Iris pigment epithelial cell (primary cell): ENCODE measurements at regions not wholly inside any gene's neighbourhood (a gene's known extent, or its start where the extent isn't known, plus 50 kb on each side); places are given as distances from the start of the nearest gene placed in this dataset.
A peak's percentile ranks its signal among the peaks of the same experiment; 100 is the strongest.

Experiments
- DNase-seq: peaks from one replicate; pipeline ENCODE4 v3.0.0-alpha.2; 2011; ENCODE audit warnings: low read depth

DNA sequence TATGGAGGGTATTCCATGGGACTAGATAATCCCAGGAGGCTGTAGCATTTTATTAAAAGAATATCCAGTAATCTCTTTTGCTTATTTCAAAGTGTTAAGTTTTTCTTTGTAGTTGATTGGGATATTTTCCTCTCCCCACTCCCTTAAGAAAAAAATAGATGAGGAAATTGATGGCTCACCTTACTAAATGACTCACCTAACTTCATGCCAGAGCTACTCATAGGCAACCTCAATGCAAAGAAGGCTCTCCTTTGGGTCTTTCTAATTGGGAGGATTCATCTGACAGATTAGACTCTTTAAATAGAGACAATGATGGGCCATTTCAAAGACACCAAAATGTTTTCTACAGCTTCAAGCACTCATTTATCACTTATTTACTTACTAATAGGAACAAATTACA, 528.5 kb upstream of the BTBD3 start:
- DNase-seq = no peak

DNA sequence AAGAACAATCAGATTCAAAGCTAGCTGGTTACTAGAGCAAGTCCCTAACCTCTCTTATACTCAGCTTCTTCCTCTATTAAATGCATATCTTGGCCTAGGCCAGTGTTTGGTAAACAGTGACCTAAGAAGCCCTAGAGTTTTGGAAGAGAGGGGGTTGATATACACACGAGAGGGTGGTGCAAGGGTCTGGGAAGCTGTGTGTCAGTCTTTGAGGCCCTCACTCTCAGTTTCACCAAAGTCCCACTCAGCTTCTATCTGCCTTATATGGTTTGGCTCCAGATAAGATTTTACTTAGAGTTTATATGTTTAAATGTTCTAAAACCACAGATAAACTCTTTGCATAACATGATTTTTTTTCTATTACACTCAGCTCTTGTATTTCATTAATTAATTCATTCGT, 526.1 kb upstream of the BTBD3 start:
- DNase-seq = no peak

DNA sequence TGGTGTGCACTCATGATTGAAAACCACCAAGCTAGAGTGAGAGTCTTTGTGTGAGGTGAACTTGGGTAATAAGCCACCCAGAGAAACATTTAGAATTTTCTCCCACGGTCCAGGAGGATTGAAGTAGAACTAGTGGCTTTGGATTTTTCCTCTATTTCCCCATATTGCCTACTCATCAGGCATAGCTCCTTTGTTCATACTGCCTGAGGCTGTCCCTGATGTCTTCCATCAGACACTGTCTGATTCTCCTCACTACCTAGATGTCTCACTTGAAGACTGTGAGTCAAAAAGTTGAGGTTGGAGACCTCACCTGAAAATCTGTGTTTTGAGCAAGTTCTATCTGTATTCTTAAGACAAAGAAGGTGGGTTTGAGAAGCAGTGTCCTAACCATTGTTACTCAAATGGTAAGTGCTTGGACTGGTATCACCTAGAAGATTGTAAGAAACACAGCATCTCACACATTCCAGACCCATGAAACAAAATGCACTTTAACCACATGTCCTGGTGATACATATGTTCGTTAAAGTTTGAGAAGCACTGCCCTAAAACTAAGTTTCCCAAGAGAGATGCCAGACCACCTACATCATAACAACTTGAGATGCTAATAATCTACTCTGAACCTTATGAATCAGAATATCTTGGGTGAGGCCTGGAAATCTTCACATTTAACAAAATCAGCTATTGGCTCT, 523.4 kb upstream of the BTBD3 start:
- DNase-seq = peak; percentile 97

DNA sequence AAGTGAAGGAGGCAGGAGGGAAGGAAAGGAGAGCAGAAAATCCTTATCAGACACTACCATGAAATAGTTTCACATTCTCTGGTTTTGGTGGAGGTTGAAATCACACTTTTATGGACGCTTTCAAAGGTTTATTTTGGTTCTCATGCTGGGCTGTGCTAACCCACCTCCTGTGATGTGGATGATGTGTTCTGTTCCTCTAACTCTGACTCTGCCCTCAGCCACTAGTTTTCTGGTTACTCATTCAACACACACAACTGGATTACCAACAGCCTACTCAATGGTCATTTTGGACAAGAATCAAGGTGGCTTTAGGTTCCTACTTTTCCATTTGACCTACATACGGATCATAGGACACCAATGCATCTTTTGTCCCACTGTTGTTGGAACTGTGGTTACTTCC, 522.1 kb upstream of the BTBD3 start:
- peak; percentile 50 for DNase-seq

DNA sequence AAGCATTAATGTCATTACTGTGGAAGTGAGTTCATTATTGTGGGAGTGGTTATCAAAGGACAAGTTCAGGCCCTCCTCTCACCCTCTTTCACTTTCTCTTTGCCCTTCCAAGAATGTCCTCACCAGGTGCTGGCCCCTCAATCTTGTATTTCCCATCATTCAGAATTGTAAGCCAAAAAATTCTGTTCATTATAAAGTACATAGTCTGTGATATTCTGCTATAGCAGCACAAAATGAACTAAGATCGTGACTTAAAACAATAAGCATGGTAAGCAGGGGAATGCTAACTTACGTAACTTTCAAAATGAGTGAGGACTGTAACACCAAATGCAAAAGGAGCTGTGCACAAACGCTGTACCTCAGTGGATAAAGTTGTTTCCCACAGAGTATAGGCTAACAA, 515.7 kb upstream of the BTBD3 start:
- DNase-seq = no peak

DNA sequence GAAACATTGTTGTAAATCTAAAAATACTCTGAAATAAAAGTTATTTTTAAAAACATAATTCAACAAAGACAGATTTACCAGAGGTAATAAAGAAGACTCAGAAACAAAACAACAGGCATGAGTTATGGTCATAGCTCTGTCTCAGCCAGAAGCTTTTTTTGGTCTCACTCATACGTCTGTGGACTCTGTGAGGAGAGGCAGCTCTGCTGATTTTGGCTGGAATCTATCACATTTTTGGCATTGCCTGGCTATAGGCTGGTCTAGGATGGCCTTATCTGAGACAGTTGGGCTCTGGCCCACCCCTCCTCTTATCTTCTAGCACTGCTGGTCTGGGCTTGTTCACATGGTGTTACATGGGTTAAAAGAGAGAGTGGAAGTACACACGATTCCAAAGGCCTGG, 514.0 kb upstream of the BTBD3 start:
- no peak for DNase-seq

DNA sequence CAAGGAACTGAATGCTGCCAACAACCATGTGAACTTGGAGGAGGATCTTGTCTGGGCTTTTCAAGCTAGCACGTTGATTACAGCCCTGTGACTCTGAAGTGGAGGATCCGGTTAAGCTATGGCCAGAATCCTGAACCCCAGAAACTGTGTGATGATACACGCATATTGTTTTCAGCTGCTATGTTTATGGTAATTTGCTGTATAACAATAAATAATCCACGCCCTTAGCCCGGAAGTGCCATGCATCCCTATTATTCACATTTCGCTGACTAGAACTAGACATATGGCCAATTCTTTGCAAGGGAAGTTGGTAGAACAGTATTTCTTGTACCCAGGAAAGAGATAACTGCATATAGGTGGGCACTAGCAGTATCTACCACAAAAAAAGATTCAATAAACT, 510.8 kb upstream of the BTBD3 start:
- DNase-seq = no peak

DNA sequence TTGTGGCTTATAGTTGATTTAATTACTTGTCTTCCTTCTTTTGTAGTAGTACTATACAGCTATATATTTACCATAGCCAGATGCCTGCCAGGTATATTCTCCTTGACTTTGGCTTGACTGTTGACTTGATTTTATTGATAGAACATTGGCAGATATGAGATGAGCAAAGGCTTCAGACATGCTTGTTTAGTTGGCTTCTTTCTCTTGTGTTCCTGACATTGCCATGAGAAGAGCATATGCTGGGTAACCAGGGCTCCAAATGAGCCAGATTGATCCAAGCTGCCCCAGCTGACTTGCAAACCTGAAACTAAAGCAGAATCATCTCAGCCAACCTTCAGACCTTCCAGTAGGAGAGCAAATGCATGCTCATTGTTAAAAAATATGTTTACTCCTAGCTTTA, 508.1 kb upstream of the BTBD3 start:
- DNase-seq = no peak

DNA sequence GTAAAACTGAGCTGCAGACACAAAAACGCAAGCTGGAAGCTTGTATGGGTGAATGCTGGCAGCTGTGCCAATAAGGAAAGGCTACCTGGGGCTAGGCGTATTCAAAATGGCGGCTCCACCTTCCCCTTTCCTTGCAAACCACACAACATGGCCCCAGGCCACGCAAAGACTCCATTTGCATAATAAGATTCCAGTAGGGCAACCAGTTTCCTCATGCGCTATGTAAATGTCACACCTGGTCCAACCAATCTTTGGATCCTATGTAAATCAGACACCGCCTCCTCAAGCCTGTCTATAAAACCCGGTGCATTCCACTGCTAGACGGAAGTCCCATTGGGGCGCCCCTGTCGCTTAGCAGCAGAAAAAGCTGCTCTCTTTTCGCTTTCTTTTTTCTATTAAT, 505.9 kb upstream of the BTBD3 start:
- no peak for DNase-seq

DNA sequence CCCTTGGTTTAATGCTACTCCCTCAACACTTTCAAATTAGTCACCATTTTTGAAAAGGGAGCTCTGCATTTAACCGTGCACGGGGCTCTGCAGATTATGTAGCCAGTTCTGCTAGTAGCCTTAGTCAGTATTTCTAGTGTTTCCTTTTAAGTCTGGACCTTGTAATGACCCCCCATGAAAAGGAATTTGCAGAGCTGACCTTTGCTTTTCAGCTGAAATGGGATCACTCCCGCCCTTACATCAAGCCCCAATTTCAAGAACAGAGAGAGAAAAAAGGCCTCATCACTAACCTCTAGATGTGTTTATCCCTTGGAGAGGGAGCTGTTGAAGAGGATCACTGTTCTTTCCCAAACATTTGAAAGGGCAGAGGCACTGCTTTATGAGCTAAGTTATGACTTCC, 490.7 kb upstream of the BTBD3 start:
- DNase-seq = no peak

DNA sequence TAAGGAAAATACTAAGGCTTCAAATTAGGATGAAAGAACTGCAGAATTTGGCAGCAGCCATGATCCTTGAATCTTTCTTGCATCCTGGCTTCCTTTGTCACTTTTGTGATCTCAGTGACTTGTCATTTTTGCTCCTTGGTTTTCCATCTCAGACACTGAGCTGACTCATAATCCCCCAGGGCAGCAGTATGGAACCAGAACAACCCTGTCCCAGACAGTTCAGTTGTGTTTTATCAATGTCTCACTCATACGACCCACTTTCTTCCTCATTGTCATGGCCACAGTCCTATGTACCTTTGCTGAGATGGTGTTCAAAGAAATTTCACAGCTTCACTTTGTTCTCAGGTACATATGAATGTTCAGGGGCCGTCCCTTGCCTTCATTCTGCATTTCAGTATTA, 488.5 kb upstream of the BTBD3 start:
- no peak for DNase-seq

DNA sequence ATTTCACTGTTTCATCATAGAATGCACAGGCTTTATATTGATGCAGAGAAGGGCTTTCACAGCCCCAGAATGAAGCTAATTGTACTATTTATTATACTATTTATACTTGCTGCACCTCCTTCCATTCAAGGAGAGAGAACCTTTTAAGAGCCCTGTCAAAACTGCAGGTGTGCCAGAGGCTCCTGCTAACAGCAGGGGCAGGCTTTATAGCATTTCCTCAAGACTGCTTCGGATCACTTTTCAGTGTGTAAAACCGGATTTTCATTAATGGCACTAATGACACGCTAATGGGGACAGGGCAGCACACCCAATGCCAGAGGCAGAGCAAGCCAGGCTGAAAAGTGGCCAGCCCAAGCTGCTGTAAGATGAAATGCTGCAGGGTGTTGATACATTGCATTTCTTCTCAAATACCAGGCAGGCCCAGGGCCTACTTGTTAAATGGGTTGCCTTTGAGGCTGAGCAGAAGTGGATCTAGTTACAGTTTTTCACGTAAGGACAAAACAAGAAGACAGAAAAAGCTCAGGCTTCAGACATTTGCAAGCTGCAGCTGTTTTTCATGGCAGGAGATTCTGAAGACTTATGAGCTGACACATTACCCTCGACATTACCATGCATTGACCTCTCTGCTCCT, 487.7 kb upstream of the BTBD3 start:
- no peak for DNase-seq

DNA sequence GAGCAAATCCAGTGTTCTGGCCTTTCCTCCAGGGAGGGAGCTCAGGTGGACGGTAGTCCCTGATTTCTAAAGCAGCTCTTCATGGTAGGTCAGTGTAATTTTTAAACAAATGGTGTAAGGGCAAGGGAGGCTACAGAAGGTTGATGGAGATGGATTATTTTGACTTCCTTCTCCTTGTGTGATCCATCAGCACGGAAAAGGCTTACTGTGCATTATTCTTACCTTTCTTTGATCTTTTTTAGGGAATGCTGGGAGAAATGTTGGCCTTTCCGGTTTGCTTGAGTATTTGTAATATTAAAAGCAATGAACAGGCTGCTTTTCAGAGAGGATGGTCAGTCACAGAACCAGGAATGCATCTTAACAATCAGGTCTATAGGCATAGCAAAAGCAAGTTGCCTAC, 487.0 kb upstream of the BTBD3 start:
- no peak for DNase-seq

DNA sequence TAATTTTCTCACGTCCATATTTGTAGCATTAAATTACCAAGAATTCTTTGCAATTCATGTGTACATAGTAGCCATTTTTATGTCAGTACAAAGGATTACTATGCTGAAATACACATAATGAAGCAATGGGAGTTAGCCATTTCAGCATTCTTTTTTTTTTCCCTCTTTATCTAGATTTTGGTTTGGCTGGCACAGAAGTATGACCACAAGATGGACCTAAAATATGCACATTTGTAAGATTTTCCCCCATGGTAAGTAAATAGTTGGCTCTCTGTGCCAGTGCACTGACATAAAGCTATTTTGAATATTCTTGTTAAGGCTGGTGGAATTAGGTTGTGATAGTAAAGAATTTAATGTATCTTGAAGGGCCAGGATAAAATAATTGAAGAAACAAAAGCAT, 486.1 kb upstream of the BTBD3 start:
- peak; percentile 36 for DNase-seq

DNA sequence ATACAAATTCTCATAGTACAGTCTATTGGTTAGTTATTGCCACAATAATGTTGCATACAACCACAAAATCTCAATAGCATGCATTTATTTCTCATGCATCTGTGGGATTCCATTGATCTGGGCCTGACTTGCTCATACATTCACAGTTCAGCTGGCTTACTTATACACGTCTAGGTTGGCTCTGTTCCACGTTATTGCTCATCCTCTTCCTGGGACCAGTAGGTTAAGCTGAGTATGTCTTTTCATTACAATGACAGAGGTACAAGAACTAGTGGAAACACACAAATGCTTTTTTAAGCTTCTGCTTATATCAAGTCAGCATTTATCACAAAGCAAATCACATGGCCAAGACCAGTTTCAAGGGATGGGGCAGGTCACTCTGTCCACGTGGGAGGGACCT, 485.3 kb upstream of the BTBD3 start:
- peak; percentile 97 for DNase-seq

DNA sequence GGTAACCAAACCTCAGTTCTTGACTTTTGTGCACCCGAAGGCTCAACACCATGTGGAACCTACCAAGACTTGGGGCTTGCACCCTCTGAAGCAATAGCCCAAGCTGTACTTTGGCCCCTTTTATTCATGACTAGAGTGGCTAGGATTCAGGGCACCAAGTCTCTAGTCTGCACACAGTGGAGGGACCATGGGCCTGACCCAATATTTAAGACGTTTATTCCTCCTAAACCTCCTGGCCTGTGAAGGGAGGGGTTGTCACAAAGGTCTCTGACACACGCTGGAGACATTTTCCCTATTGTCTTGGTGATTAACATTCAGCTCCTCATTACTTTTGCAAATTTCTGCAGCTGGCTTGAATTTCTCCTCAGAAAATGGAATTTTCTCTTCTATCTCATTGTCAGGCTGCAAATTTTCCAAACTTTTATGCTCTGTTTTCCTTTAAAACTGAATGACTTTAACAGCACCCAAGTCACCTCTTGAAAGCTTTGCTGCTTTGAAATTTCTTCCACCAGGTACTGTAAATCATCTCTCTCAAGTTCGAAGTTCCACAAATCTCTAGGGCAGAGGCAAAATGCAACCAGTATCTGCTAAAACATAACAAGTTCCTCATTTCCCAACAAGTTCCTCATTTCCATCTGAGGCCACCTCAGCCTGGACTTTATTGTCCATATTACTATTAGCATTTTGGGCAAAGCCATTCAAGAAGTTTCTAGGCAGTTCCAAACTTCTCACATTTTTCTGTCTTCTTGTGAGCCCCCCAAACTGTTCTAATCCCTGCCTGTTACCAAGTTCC, 481.4 kb upstream of the BTBD3 start:
- no peak for DNase-seq

DNA sequence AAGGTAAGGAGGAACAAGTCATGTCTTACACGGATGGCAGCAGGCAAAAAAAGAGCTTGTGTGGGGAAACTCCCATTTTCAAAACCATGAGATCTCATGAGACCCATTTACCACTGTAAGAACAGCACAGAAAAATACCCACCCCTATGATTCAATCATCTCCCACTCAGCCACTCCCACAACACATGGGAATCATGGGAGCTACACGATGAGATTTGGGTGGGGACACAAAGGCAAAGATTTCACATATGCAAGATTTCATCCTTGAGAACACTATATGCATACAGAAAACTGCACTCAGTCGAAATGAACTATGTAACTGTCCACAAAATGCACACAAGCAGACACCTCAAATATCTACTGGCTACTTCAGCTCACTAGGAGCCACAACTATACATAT, 480.6 kb upstream of the BTBD3 start:
- no peak for DNase-seq

DNA sequence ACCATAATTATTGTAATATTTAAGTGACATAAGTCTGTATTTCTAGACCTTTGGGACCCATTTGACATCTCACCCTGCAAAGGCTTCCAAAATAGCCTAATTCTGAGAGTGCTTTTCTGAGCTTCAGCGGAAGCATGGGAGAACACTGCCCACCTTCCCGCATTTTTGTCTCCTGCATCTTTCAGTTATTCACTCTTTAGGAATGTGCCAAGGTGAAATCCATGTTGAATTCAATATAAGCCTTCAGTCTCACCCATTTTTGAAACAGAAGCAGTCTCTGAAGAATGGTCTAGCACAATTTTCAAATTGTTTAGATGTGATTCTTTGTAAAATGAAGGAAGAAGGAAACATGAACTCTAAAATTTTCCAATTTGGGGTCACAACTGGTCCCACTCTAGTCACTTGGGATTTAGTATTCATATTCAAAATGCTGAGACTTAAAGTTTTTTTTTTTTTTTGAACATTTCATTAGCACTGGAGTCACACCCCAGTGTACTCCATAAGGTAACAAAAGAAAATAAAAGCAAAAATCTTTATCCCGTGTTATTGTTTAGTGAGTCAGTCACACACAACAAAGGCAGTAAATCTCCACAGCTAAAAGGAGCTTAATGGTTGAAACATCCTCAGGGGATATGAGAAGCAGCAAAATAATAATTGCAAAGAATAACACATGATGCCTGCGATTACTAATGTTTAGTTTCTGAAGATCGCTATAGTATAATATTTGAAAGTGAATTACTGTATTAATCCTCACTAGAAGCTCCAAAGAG, 479.9 kb upstream of the BTBD3 start:
- DNase-seq = no peak

DNA sequence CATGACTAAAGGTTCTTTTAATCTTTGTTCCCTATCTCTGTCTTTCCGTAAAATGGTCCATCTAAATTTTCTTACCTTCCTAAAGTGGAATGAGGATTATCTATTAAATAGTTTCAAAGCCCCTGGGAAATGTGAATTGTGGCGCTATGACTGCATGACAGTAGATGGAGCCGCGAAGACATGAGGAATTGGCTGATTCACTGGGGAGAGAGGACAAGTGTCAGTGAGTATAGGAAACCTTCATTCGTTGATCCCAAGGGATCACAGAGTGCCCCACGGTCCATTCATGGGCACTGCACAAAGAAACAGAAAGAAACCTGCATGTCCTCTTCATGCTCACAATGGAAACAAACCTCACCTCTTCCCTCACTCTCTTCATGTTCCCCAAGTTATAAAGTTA, 479.3 kb upstream of the BTBD3 start:
- no peak for DNase-seq

DNA sequence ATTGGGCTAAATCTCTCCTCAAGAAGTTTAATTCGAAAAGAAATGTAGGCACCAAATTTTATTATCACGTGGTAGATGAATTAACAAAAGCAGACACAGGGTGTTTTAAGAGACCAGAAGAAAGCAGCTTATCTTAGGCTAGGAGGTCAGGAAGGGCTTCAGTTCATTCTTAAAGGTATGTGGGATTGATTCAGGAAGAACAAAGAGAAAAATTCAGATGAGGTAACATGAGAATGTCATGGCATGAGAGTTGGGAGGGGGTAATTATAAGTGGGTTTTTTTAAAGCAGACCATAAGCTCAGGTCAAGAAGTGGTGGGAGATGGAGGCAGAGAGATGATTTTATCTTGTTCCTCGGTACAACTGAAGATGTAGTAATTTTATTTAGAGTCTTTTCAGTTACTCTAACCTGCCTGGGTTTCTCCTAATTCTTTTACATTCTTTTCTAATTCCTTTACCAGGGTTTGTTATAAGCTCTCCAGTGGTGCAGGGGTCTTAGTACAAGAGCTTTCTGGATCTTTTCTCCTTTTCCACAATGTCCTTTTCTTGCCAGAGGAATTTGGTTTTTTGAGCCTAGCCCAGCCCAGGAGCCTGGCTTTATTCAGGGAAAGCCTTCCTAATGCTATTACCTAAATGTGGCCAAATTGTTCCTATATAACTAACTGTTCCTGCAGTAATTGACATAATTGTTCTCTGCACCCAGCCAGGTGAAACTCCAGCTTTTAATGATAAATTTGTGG, 474.1 kb upstream of the BTBD3 start:
- DNase-seq = no peak

DNA sequence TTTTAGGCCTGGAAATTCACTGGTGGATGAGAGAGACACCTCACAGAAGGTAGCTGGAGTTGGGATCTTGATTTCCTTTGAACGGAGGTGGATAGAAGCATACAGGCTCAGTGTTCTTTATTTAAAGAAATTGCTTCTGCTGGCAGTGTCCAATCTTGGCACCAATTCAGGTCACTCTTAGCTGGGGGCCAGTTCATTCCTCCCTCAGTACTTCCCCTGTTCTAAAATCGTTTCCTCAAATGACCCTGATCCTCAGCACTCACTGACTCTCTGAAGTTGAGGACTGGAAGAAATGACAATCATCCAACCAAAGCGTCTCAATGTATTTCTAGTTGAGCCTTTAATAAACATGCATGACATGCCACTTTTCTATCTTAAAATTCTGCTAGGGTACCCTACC, 472.5 kb upstream of the BTBD3 start:
- DNase-seq = no peak

DNA sequence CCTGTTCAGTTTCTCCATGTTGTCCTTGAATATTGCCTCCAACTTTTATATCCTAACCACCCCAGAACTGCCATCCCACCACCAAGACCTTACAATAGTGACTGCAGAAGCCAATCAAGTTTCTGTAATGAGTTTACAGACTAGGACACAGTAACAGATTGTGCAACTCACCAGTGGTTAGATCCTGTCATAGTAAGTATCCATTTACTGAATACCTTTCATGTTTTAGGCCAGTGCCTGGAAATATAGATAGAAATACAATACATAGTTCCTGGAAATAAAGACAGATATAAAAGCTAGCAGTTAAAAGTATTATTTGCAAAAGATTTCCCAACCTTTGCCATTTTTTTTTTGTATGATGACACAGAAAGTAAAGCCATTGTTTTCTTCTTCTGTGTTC, 471.8 kb upstream of the BTBD3 start:
- DNase-seq = peak; percentile 82
